ENCODE measurements at regions not wholly inside any gene's neighbourhood (a gene's known extent, or its start where the extent isn't known, plus 50 kb on each side); places are given as distances from the start of the nearest gene placed in this dataset.

- no peak overlapping the region for H3K4me3 Mint-ChIP-seq
- H3K4me1 Mint-ChIP-seq (ENCODE audit: low read depth in 2 of 2): no peaks in the 10 kb centered on the region
- ATAC-seq: no peak
- H3K27me3 Mint-ChIP-seq: peaks cover 10 to 14% of the 10 kb centered on the region in 2 donors
- peaks cover under 1% of the 10 kb centered on the region for H3K9me3 Mint-ChIP-seq
- H3K27ac Mint-ChIP-seq: no peak overlapping the region
- DNase-seq (ENCODE audit: low spot score): no peak
- H3K36me3 Mint-ChIP-seq: peaks cover 4% of the 10 kb centered on the region
These were observed 96.0 kb upstream of the HELT start for GRCh38 chr4:184922301-184922700.

DNA sequence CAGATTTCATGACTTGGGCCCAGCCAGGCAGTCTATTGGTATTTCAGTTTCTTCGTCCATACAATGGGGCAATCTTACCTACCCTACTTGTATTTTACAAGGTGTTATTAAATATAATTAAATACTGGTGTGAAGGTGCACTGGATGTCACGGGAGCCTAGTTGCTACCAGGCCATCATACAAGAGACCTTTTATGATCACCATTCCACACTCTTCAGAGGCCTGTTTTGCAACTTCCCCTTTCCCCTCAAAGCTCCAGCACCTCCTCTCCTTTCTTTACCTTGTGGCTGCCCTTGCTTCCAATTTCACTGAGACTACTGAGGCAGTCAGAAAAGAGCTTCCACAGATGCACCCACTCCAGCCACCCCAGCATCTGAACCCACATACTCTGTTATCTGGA is 93.8 kb upstream of the HELT start:
- ATAC-seq (no peak), DNase-seq (ENCODE audit: low spot score) (no peak)
- Mint-ChIP-seq H3K27me3 (peaks cover 13 to 19% of the 10 kb centered on the region in 2 donors), H3K36me3 (peaks cover 17% of the 10 kb centered on the region), H3K4me1 (ENCODE audit: low read depth in 2 of 2) (no peaks in the 10 kb centered on the region), H3K27ac (peak overlapping the region in 1 of 2 donors; percentile 14), H3K9me3 (peaks cover 9% of the 10 kb centered on the region), H3K4me3 (no peak overlapping the region)

DNA sequence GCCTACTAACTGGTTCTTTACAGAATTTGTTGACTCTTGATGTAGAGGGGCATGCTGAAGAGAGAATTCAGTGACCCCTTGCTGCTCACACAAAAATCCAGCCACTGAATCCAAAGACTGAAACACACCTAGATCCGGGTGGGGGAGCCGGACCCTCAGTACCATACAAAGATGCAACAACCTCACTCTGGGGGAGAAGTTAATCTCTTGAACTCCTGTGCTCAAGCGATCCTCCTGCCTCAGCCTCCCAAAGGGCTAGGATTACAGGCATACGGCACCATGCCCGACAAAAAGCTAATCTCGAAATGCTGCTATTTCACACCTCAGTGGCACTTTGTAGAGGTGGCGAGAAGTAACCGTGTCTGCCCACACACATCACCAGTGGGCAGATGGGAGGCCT is 88.8 kb upstream of the HELT start:
- H3K9me3 Mint-ChIP-seq: peaks cover 9% of the 10 kb centered on the region
- H3K27ac Mint-ChIP-seq: no peak overlapping the region
- no peak overlapping the region for H3K4me3 Mint-ChIP-seq
- H3K27me3 Mint-ChIP-seq: peaks cover 3 to 16% of the 10 kb centered on the region in 2 donors
- H3K36me3 Mint-ChIP-seq: peaks cover 17% of the 10 kb centered on the region
- no peaks in the 10 kb centered on the region for H3K4me1 Mint-ChIP-seq (ENCODE audit: low read depth in 2 of 2)
- DNase-seq (ENCODE audit: low spot score): no peak
- no peak for ATAC-seq

GRCh38 chr4:184930026-184930425 is 88.3 kb upstream of the HELT start:
- no peak overlapping the region for H3K4me3 Mint-ChIP-seq
- H3K4me1 Mint-ChIP-seq (ENCODE audit: low read depth in 2 of 2): no peaks in the 10 kb centered on the region
- no peak overlapping the region for H3K27ac Mint-ChIP-seq
- peaks cover 17% of the 10 kb centered on the region for H3K36me3 Mint-ChIP-seq
- H3K27me3 Mint-ChIP-seq: peaks cover 9 to 21% of the 10 kb centered on the region in 2 donors
- no peak for DNase-seq (ENCODE audit: low spot score)
- peaks cover 9% of the 10 kb centered on the region for H3K9me3 Mint-ChIP-seq
- ATAC-seq: no peak

DNA sequence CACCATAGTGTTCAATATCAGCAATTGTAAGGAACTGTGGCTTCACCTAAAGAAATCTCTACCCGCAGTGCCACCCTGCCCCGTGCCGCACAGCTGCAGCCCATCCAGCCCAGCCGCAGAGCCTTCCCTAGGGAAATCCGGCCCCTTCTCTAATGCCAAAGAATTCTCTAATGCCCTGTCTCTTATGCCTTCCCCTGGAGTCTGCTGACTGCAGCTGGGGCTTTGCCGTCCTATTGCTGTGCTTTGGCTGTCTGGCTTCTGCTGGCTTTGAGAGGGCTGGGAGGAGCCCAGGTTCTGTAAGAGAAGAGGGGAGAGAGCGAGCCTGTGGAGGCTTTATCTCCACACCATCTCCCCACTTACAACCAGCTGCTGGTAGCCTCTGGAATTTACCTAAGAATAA is 85.9 kb upstream of the HELT start:
- Mint-ChIP-seq H3K27ac (no peak overlapping the region), H3K9me3 (peaks cover 7% of the 10 kb centered on the region), H3K36me3 (peaks cover 13% of the 10 kb centered on the region), H3K4me1 (ENCODE audit: low read depth in 2 of 2) (no peaks in the 10 kb centered on the region), H3K4me3 (no peak overlapping the region), H3K27me3 (peaks cover 13 to 24% of the 10 kb centered on the region in 2 donors)
- ATAC-seq: peak in 1 of 2 donors; percentile 17
- no peak for DNase-seq (ENCODE audit: low spot score)

- no peak overlapping the region for H3K4me3 Mint-ChIP-seq
- peaks cover 7% of the 10 kb centered on the region for H3K36me3 Mint-ChIP-seq
- DNase-seq (ENCODE audit: low spot score) (no peak), ATAC-seq (no peak)
- no peaks in the 10 kb centered on the region for H3K4me1 Mint-ChIP-seq (ENCODE audit: low read depth in 2 of 2)
- H3K27ac Mint-ChIP-seq: no peak overlapping the region
- peaks cover 4% of the 10 kb centered on the region for H3K9me3 Mint-ChIP-seq
- peaks cover 16 to 19% of the 10 kb centered on the region in 2 donors for H3K27me3 Mint-ChIP-seq
These were observed 85.0 kb upstream of the HELT start for GRCh38 chr4:184933311-184933710.

GRCh38 chr4:184934184-184934583 is 84.1 kb upstream of the HELT start:
- Mint-ChIP-seq H3K36me3 (no peaks in the 10 kb centered on the region), H3K27me3 (peaks cover 19 to 24% of the 10 kb centered on the region in 2 donors), H3K27ac (no peak overlapping the region), H3K4me3 (no peak overlapping the region), H3K4me1 (ENCODE audit: low read depth in 2 of 2) (no peaks in the 10 kb centered on the region), H3K9me3 (no peaks in the 10 kb centered on the region)
- ATAC-seq: no peak
- no peak for DNase-seq (ENCODE audit: low spot score)

DNA sequence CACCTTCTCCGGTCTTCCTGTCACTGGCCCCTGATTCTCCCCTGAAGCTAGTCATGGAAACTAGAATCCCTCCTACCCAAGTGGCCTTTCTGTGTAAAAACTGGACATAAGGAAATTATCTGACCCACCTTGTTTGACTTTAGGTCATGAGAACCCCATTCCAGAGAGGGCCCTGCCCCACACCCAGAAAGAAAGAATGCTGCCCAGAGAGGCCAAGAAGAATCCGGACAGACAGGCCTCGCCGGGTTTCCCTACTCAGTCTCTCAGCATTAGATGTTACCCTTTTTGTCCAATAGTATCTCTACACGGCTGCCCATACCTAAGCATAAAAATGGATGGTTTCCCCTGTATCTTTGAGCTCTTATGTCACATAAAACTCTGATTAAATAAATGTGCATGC is 83.3 kb upstream of the HELT start:
- H3K9me3 Mint-ChIP-seq: no peaks in the 10 kb centered on the region
- ATAC-seq (no peak), DNase-seq (ENCODE audit: low spot score) (no peak)
- no peak overlapping the region for H3K27ac Mint-ChIP-seq
- no peak overlapping the region for H3K4me3 Mint-ChIP-seq
- peaks cover 21 to 28% of the 10 kb centered on the region in 2 donors for H3K27me3 Mint-ChIP-seq
- H3K4me1 Mint-ChIP-seq (ENCODE audit: low read depth in 2 of 2): no peaks in the 10 kb centered on the region
- H3K36me3 Mint-ChIP-seq: no peaks in the 10 kb centered on the region

- H3K4me3 Mint-ChIP-seq: no peak overlapping the region
- no peak for DNase-seq (ENCODE audit: low spot score)
- no peak for ATAC-seq
- H3K27me3 Mint-ChIP-seq: peaks cover 28 to 37% of the 10 kb centered on the region in 2 donors
- no peak overlapping the region for H3K27ac Mint-ChIP-seq
- H3K9me3 Mint-ChIP-seq: no peaks in the 10 kb centered on the region
- H3K36me3 Mint-ChIP-seq: no peaks in the 10 kb centered on the region
- no peaks in the 10 kb centered on the region for H3K4me1 Mint-ChIP-seq (ENCODE audit: low read depth in 2 of 2)
These were observed 82.2 kb upstream of the HELT start for GRCh38 chr4:184936071-184936470.

- H3K4me1 Mint-ChIP-seq (ENCODE audit: low read depth in 2 of 2): no peaks in the 10 kb centered on the region
- H3K27ac Mint-ChIP-seq: no peak overlapping the region
- DNase-seq (ENCODE audit: low spot score): no peak
- H3K36me3 Mint-ChIP-seq: no peaks in the 10 kb centered on the region
- no peaks in the 10 kb centered on the region for H3K9me3 Mint-ChIP-seq
- ATAC-seq: no peak
- no peak overlapping the region for H3K4me3 Mint-ChIP-seq
- H3K27me3 Mint-ChIP-seq: peaks cover 27 to 44% of the 10 kb centered on the region in 2 donors
These were observed 81.1 kb upstream of the HELT start for GRCh38 chr4:184937030-184937710.

DNA sequence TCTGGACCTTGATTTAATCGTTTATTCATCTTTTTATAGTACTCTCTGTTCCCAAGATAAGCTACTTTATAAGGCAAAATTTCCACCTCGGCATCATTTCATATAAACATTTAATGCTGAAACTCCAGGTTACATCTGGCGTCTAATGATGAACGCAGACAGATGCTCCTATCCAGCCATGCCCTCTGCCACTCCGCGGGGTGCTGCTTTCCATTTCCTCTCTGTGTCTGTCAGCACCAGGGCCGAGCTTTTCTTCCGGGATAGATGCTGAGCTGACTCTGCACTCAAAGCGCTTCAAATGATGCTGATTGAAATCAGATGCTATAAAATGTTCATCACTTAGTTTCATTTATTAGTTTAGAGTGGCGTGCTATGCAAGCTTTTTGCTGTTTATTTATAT is 80.5 kb upstream of the HELT start:
- H3K27me3 Mint-ChIP-seq: peaks cover 22 to 44% of the 10 kb centered on the region in 2 donors
- H3K9me3 Mint-ChIP-seq: no peaks in the 10 kb centered on the region
- ATAC-seq: no peak
- no peaks in the 10 kb centered on the region for H3K36me3 Mint-ChIP-seq
- H3K27ac Mint-ChIP-seq: no peak overlapping the region
- DNase-seq (ENCODE audit: low spot score): no peak
- H3K4me1 Mint-ChIP-seq (ENCODE audit: low read depth in 2 of 2): no peaks in the 10 kb centered on the region
- no peak overlapping the region for H3K4me3 Mint-ChIP-seq

- Mint-ChIP-seq H3K36me3 (no peaks in the 10 kb centered on the region), H3K4me3 (no peak overlapping the region), H3K27me3 (peaks cover 22 to 44% of the 10 kb centered on the region in 2 donors), H3K9me3 (no peaks in the 10 kb centered on the region), H3K4me1 (ENCODE audit: low read depth in 2 of 2) (no peaks in the 10 kb centered on the region), H3K27ac (no peak overlapping the region)
- ATAC-seq: no peak
- no peak for DNase-seq (ENCODE audit: low spot score)
These were observed 79.4 kb upstream of the HELT start for GRCh38 chr4:184938871-184939270.

- ATAC-seq: no peak
- Mint-ChIP-seq H3K27ac (no peak overlapping the region), H3K36me3 (no peaks in the 10 kb centered on the region), H3K4me3 (no peak overlapping the region), H3K4me1 (ENCODE audit: low read depth in 2 of 2) (no peaks in the 10 kb centered on the region), H3K27me3 (peaks cover 17 to 38% of the 10 kb centered on the region in 2 donors), H3K9me3 (no peaks in the 10 kb centered on the region)
- no peak for DNase-seq (ENCODE audit: low spot score)
These were observed 78.3 kb upstream of the HELT start for GRCh38 chr4:184939978-184940377.

GRCh38 chr4:184940500-184940899 is 77.8 kb upstream of the HELT start:
- H3K4me3 Mint-ChIP-seq: no peak overlapping the region
- DNase-seq (ENCODE audit: low spot score): no peak

More at GRCh38 chr4:184940500-184940899, 77.8 kb upstream of the HELT start:
- Mint-ChIP-seq H3K36me3 (no peaks in the 10 kb centered on the region), H3K27ac (no peak overlapping the region), H3K9me3 (no peaks in the 10 kb centered on the region), H3K27me3 (peaks cover 17 to 37% of the 10 kb centered on the region in 2 donors), H3K4me1 (ENCODE audit: low read depth in 2 of 2) (no peaks in the 10 kb centered on the region)
- ATAC-seq: no peak

All from natural killer cell treated with Interleukin-12 subunit alpha and Interleukin-12 subunit beta and Interleukin-15 and Interleukin-18, amount 100 ng/mL, for 72 hours (primary cell).